ENCODE measurements at regions not wholly inside any gene's neighbourhood (a gene's known extent, or its start where the extent isn't known, plus 50 kb on each side); places are given as distances from the start of the nearest gene placed in this dataset.

- TF ChIP-seq, protein P1, sequence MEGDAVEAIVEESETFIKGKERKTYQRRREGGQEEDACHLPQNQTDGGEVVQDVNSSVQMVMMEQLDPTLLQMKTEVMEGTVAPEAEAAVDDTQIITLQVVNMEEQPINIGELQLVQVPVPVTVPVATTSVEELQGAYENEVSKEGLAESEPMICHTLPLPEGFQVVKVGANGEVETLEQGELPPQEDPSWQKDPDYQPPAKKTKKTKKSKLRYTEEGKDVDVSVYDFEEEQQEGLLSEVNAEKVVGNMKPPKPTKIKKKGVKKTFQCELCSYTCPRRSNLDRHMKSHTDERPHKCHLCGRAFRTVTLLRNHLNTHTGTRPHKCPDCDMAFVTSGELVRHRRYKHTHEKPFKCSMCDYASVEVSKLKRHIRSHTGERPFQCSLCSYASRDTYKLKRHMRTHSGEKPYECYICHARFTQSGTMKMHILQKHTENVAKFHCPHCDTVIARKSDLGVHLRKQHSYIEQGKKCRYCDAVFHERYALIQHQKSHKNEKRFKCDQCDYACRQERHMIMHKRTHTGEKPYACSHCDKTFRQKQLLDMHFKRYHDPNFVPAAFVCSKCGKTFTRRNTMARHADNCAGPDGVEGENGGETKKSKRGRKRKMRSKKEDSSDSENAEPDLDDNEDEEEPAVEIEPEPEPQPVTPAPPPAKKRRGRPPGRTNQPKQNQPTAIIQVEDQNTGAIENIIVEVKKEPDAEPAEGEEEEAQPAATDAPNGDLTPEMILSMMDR (IDR thresholded peaks at IDR 0.05), result no peak
- no peak for TF ChIP-seq POLR2A (IDR thresholded peaks at IDR 0.05)
Observed at GRCh38 chr1:199033661-199034060, 394.8 kb downstream of the PTPRC start.
